Mesothelial cell of epicardium (in vitro differentiated cells): ENCODE measurements at regions not wholly inside any gene's neighbourhood (a gene's known extent, or its start where the extent isn't known, plus 50 kb on each side); places are given as distances from the start of the nearest gene placed in this dataset.
"Not testable (repeated sequence)": the region's sequence is repeated elsewhere in the genome, so short reads cannot be mapped to it uniquely, and the experiment has no call there.

ENCODE experiments used
- DNase-seq, 2 experiments: peaks; one replicate each; pipeline ENCODE4 v3.0.0; 2021; ENCODE audit warnings: low spot score in 2 of 2; ENCODE audit not compliant: unreplicated experiment in 2 of 2
- H3K27ac Mint-ChIP-seq: 2 replicates; pipeline ENCODE4 v1.8.0; 2021; ENCODE audit warnings: mixed read lengths
- H3K27me3 Mint-ChIP-seq: 2 replicates; pipeline ENCODE4 v1.8.0; 2021; ENCODE audit warnings: low read depth, mixed read lengths
- H3K36me3 Mint-ChIP-seq: 2 replicates; pipeline ENCODE4 v1.8.0; 2021; ENCODE audit warnings: mixed read lengths
- H3K4me1 Mint-ChIP-seq: 2 replicates; pipeline ENCODE4 v1.8.0; 2021; ENCODE audit warnings: mixed read lengths
- H3K4me3 Mint-ChIP-seq: 2 replicates; pipeline ENCODE4 v1.8.0; 2021; ENCODE audit warnings: mild to moderate bottlenecking, moderate library complexity, mixed read lengths
- H3K9me3 Mint-ChIP-seq: 2 replicates; pipeline ENCODE4 v1.8.0; 2021; ENCODE audit warnings: mixed read lengths
- TF ChIP-seq, protein P1 (sequence below): fragments of 200-600 bp; sonication (generic); IDR thresholded peaks from one replicate; pipeline ENCODE4 v1.5.0; 2021; ENCODE audit warnings: antibody characterized with exemption; ENCODE audit not compliant: unreplicated experiment

DNA sequence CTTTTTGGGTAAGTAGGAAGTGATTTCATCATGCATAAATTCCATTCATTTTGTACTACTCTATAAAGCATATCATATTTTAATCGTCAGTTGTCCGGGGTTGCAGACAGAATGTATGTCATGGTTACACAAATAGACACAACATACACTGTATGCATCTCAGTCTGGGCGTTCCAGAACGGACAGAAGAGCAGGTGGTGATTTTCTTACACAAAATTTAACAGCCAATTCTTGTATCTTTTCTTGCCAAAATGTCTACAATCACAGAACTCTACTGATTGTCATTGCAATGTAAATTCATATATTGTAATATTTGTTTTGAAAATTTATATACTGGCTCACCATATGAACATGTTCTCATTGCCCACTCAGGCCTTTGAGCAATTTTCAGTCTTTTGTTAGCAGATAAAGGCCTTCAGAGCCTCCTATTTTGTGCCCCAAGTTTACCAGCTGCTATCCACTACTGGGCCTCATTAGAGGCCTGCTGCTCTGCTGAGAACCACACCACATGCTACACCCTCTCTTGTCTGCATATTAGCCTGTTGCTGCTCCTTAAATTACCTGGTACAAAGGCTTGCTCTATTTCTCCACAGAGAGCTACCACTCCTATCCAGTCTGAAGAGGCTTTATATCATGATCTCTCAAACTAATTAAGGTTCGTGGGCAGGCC lies 61.5 kb downstream of the PRDM13 start:
- Mint-ChIP-seq H3K27me3 (peaks cover 20% of the 10 kb centered on the region), H3K4me1 (no peaks in the 10 kb centered on the region), H3K9me3 (peaks cover 7% of the 10 kb centered on the region), H3K27ac (no peak overlapping the region), H3K36me3 (no peaks in the 10 kb centered on the region), H3K4me3 (no peak overlapping the region)
- DNase-seq: no peak
- TF ChIP-seq, protein P1, sequence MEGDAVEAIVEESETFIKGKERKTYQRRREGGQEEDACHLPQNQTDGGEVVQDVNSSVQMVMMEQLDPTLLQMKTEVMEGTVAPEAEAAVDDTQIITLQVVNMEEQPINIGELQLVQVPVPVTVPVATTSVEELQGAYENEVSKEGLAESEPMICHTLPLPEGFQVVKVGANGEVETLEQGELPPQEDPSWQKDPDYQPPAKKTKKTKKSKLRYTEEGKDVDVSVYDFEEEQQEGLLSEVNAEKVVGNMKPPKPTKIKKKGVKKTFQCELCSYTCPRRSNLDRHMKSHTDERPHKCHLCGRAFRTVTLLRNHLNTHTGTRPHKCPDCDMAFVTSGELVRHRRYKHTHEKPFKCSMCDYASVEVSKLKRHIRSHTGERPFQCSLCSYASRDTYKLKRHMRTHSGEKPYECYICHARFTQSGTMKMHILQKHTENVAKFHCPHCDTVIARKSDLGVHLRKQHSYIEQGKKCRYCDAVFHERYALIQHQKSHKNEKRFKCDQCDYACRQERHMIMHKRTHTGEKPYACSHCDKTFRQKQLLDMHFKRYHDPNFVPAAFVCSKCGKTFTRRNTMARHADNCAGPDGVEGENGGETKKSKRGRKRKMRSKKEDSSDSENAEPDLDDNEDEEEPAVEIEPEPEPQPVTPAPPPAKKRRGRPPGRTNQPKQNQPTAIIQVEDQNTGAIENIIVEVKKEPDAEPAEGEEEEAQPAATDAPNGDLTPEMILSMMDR: no peak

DNA sequence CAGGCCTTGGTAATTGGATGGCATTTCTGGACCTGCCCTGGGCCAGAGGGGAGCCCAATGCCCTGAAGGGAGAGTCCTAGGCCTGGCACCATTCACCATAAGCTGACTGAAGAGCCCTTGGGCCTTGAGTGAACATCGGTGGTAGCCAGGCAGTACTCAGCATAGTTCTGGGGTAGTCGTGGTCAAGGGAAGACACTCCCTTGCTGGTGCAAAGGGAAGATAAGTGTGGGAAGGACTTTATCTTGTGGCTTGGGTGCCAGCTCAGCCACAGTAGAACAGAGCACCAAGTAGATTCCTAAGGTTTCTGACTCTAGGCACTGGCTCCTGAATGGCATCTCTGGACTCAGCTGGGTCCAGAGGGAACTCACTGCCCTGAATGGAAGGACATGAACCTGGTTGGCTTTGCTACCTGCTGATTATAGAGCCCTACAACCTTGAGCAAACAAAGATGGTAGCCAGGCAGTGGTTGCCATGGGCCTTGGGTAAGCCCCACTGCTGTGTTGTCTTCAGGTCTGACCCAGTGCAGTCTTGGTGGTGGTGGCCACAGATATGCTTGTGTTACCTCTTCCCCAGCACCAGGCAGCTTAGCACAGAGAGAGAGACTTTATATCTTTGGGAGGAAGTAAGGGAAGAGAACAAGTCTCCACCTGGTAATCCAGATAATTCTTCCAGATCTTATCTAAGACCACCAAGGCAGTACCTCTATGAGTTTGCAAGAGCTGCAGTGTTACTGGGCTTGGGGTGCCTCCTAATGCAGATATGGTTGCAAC lies 83.5 kb downstream of the PRDM13 start:
- DNase-seq: no peak
- Mint-ChIP-seq H3K9me3 (peaks cover 15% of the 10 kb centered on the region), H3K27me3 (peaks cover 15% of the 10 kb centered on the region), H3K4me3 (no peak overlapping the region), H3K27ac (no peak overlapping the region), H3K4me1 (no peaks in the 10 kb centered on the region), H3K36me3 (no peaks in the 10 kb centered on the region)
- TF ChIP-seq, protein P1: no peak

DNA sequence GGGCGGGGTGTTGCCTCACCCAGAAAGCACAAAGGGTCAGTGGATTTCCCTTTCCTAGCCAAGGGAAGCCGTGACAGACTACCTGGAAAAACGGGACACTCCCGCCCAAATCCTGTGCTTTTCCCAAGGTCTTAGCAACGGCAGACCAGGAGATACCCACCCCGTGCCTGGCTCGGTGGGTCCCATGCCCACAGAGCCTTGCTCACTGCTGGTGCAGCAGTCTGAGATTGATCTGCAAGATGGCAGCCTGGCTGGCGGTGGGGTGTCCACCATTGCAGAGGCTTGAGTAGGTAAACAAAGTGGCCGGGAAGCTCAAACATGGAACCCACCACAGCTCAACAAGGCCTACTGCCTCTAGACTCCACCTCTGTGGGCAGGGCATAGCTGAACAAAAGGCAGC lies 95.7 kb downstream of the PRDM13 start:
- not testable (repeated sequence) for H3K4me3 Mint-ChIP-seq, H3K27ac Mint-ChIP-seq, H3K4me1 Mint-ChIP-seq, DNase-seq, H3K36me3 Mint-ChIP-seq, H3K9me3 Mint-ChIP-seq
- H3K27me3 Mint-ChIP-seq: peaks cover 27% of the 10 kb centered on the region

DNA sequence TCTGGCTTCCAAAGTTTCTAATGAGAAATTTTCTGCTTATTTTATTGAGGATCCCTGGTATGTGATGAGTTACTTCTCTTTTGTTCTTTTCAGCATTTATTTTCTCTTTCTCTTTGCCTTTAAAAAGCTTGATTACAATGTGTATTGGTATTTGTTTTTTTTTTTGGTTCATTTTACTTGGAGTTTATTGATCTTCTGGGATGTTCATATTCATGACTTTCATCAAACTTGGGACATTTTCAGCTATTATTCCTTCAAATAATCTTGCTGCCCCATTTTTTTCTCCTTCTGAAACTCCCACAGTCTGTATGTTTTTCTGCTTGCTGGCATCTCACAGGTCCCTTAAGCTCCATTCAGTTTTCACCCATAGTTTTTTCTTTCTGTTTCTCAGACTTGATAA lies 102.4 kb downstream of the PRDM13 start:
- Mint-ChIP-seq H3K27ac (no peak overlapping the region), H3K36me3 (no peaks in the 10 kb centered on the region), H3K4me3 (no peak overlapping the region), H3K9me3 (peaks cover 10% of the 10 kb centered on the region), H3K27me3 (peaks cover 17% of the 10 kb centered on the region), H3K4me1 (no peaks in the 10 kb centered on the region)
- TF ChIP-seq, protein P1: no peak
- DNase-seq: no peak

DNA sequence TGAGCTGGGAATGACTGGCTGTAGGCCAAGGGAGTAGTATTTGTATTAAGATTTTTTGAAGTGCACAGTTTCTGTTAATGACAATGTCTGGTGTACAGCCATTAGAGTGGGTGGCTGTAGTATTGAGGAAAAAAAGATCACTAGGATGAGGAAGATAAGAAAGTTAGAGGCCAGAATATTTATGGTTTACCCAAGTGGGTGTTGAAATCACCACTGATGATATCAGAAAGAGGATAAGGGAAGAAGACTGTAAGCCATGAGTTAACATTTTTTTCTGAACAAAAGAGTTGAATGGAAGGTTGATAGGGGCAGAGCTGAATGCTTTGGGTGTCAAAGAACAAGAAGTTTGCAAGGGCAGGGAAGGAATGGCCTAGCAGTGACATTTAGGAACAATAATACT lies 104.7 kb downstream of the PRDM13 start:
- H3K9me3 Mint-ChIP-seq: peaks cover 13% of the 10 kb centered on the region

DNA sequence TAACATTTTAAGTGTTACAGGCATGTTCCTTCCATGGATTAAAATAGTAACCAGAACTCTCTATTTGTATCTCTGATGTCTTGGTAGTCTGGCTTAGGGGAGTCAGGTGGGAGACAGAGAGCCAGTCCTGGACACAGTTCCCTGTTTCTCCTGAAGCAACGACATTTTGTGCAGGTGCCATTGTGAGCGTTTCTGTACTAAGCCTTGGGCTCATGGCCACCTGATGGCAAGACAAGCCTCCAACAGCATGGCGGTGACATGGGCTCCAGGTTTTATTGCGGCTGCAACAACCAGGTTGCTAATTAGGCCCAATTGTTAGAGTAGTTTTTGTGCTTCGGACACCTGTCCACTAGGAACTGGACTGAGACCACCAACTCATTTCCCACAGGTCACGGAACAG lies 105.3 kb downstream of the PRDM13 start:
- TF ChIP-seq, protein P1: no peak
- Mint-ChIP-seq H3K27ac (no peak overlapping the region), H3K36me3 (no peaks in the 10 kb centered on the region), H3K9me3 (peaks cover 19% of the 10 kb centered on the region), H3K4me3 (no peak overlapping the region), H3K4me1 (no peaks in the 10 kb centered on the region), H3K27me3 (peaks cover 6% of the 10 kb centered on the region)
- no peak for DNase-seq

More for the DNA sequence above, 104.7 kb downstream of the PRDM13 start:
- no peak overlapping the region for H3K4me3 Mint-ChIP-seq
- H3K4me1 Mint-ChIP-seq: no peaks in the 10 kb centered on the region
- peaks cover 8% of the 10 kb centered on the region for H3K27me3 Mint-ChIP-seq
- no peak overlapping the region for H3K27ac Mint-ChIP-seq
- DNase-seq: no peak
- no peaks in the 10 kb centered on the region for H3K36me3 Mint-ChIP-seq
- TF ChIP-seq, protein P1: no peak
